ENCODE measurements at regions not wholly inside any gene's neighbourhood (a gene's known extent, or its start where the extent isn't known, plus 50 kb on each side); places are given as distances from the start of the nearest gene placed in this dataset.

GRCh38 chr2:13876491-13877037, 756.0 kb upstream of the LRATD1 start:
- Histone ChIP-seq H2AFZ (ENCODE audit: low read length) (no peak overlapping the region), H3K9me2 (ENCODE audit: insufficient read depth, low read length) (no peaks in the 10 kb centered on the region), H3K79me2 (ENCODE audit: insufficient read depth, low read depth, low read length) (no peaks in the 10 kb centered on the region), H3K4me2 (ENCODE audit: low read length) (no peak overlapping the region), H3K27ac (ENCODE audit: low read depth, low read length, poor library complexity, severe bottlenecking) (no peak overlapping the region), H3K4me1 (ENCODE audit: insufficient read depth, low read length, poor library complexity, severe bottlenecking) (no peaks in the 10 kb centered on the region), H3K4me3 (ENCODE audit: low read depth, low read length, poor library complexity, severe bottlenecking) (no peak overlapping the region), H4K20me1 (ENCODE audit: insufficient read depth, low read length) (no peaks in the 10 kb centered on the region), H3K36me3 (ENCODE audit: insufficient read depth, low read length) (no peaks in the 10 kb centered on the region), H3K9me3 (ENCODE audit: low read length) (no peaks in the 10 kb centered on the region)
- intact Hi-C loops (cut with micrococcal nuclease; ENCODE audit: unreplicated experiment): no loop called here
- POLR2A ChIA-PET: interaction anchor here (1.2 kb wide), 1 partner anchor 10 kb away, joined by 4 read pairs; no protein-coding TSS in a partner anchor
- DNase-seq (ENCODE audit: low spot score): no peak
- BruUV-seq (replicated peaks): no TSS peak
- TF ChIP-seq CTCF (conservative IDR thresholded peaks at IDR 0.05; ENCODE audit: low read length) (no peak), EZH2phosphoT487 (IDR thresholded peaks at IDR 0.05; ENCODE audit: borderline replicate concordance, low read depth, low read length) (no peak)
- CTCF ChIA-PET (ENCODE audit: unreplicated experiment): no interaction called here

GRCh38 chr2:13877571-13877970, 754.9 kb upstream of the LRATD1 start:
- no TSS peak for BruUV-seq (replicated peaks)
- Histone ChIP-seq H3K79me2 (ENCODE audit: insufficient read depth, low read depth, low read length) (no peaks in the 10 kb centered on the region), H3K9me2 (ENCODE audit: insufficient read depth, low read length) (no peaks in the 10 kb centered on the region), H2AFZ (ENCODE audit: low read length) (no peak overlapping the region), H4K20me1 (ENCODE audit: insufficient read depth, low read length) (no peaks in the 10 kb centered on the region), H3K27ac (ENCODE audit: low read depth, low read length, poor library complexity, severe bottlenecking) (no peak overlapping the region), H3K36me3 (ENCODE audit: insufficient read depth, low read length) (no peaks in the 10 kb centered on the region), H3K4me3 (ENCODE audit: low read depth, low read length, poor library complexity, severe bottlenecking) (no peak overlapping the region), H3K9me3 (ENCODE audit: low read length) (no peaks in the 10 kb centered on the region), H3K4me1 (ENCODE audit: insufficient read depth, low read length, poor library complexity, severe bottlenecking) (no peaks in the 10 kb centered on the region), H3K4me2 (ENCODE audit: low read length) (no peak overlapping the region)
- TF ChIP-seq CTCF (conservative IDR thresholded peaks at IDR 0.05; ENCODE audit: low read length) (no peak), EZH2phosphoT487 (IDR thresholded peaks at IDR 0.05; ENCODE audit: borderline replicate concordance, low read depth, low read length) (no peak)
- CTCF ChIA-PET (ENCODE audit: unreplicated experiment): no interaction called here
- intact Hi-C loops (cut with micrococcal nuclease; ENCODE audit: unreplicated experiment): no loop called here
- DNase-seq (ENCODE audit: low spot score): no peak
- POLR2A ChIA-PET: interaction anchor here (1.2 kb wide), 1 partner anchor 11 kb away, joined by 4 read pairs; no protein-coding TSS in a partner anchor

GRCh38 chr2:13884291-13884976, 748.1 kb upstream of the LRATD1 start:
- DNase-seq (ENCODE audit: low spot score): no peak
- no peak overlapping the region for H3K4me2 ChIP-seq (ENCODE audit: low read length)
- TF ChIP-seq CTCF (conservative IDR thresholded peaks at IDR 0.05; ENCODE audit: low read length) (no peak), EZH2phosphoT487 (IDR thresholded peaks at IDR 0.05; ENCODE audit: borderline replicate concordance, low read depth, low read length) (no peak)
- no peaks in the 10 kb centered on the region for H4K20me1 ChIP-seq (ENCODE audit: insufficient read depth, low read length)
- no peaks in the 10 kb centered on the region for H3K4me1 ChIP-seq (ENCODE audit: insufficient read depth, low read length, poor library complexity, severe bottlenecking)
- no peaks in the 10 kb centered on the region for H3K36me3 ChIP-seq (ENCODE audit: insufficient read depth, low read length)
- H3K79me2 ChIP-seq (ENCODE audit: insufficient read depth, low read depth, low read length): no peaks in the 10 kb centered on the region
- no peak overlapping the region for H3K27ac ChIP-seq (ENCODE audit: low read depth, low read length, poor library complexity, severe bottlenecking)
- H2AFZ ChIP-seq (ENCODE audit: low read length): no peak overlapping the region
- POLR2A ChIA-PET: interaction anchor here (0.7 kb wide), 1 partner anchor 686 kb away, joined by 3 read pairs; no protein-coding TSS in a partner anchor
- BruUV-seq (replicated peaks): no TSS peak
- intact Hi-C loops (cut with micrococcal nuclease; ENCODE audit: unreplicated experiment): no loop called here
- H3K4me3 ChIP-seq (ENCODE audit: low read depth, low read length, poor library complexity, severe bottlenecking): no peak overlapping the region
- CTCF ChIA-PET (ENCODE audit: unreplicated experiment): no interaction called here
- no peaks in the 10 kb centered on the region for H3K9me2 ChIP-seq (ENCODE audit: insufficient read depth, low read length)
- H3K9me3 ChIP-seq (ENCODE audit: low read length): no peaks in the 10 kb centered on the region
